ENCODE measurements at regions not wholly inside any gene's neighbourhood (a gene's known extent, or its start where the extent isn't known, plus 50 kb on each side); places are given as distances from the start of the nearest gene placed in this dataset.
A peak's percentile ranks its signal among the peaks of the same experiment; 100 is the strongest.

GRCh38 chr4:62835631-62836030 is 1573.6 kb downstream of the TECRL start:
- no peak for DNase-seq

- DNase-seq = no peak
Measured at GRCh38 chr4:62822306-62822705, 1586.9 kb downstream of the TECRL start.

DNA sequence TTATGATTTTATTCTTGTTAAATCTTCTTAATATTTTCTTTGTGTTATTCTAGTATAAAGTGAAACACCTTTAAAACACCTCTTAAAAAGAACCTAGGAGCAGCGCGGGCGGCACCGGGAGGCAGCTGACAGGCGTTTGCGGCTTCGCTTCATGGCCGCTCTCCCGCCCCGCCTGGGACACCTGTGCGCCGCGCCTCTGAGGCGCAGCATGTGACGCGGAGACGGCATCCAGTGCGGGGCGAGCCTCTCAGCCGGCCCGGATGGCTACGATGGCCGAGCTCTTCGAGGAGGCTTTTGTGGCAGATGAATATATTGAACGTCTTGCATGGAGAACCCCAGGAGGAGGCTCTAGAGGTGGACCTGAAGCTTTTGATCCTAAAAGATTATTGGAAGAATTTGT is 1592.7 kb downstream of the TECRL start:
- DNase-seq = no peak

- DNase-seq = no peak
Measured at GRCh38 chr4:62814510-62815047, 1594.7 kb downstream of the TECRL start.

GRCh38 chr4:62806816-62807215 is 1602.4 kb downstream of the TECRL start:
- no peak for DNase-seq

DNA sequence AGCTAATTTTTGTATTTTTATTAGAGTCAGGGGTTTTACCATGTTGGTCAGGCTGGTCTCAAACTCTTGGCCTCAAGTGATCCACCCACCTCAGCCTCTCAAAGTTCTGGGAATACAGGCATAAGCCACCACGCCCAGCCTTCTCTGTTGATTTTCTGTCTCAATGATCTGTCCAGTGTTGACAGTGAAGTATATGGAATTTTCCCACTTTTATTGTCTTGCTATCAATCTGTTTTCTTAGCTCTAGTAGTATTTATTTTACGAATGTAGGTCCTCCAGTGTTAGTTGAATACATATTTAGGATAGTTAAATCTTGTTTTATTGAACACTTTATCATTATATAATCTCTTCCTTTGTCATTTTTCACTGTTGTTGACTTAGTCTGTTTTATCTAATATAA is 1603.9 kb downstream of the ADGRL3 start:
- DNase-seq = no peak

DNA sequence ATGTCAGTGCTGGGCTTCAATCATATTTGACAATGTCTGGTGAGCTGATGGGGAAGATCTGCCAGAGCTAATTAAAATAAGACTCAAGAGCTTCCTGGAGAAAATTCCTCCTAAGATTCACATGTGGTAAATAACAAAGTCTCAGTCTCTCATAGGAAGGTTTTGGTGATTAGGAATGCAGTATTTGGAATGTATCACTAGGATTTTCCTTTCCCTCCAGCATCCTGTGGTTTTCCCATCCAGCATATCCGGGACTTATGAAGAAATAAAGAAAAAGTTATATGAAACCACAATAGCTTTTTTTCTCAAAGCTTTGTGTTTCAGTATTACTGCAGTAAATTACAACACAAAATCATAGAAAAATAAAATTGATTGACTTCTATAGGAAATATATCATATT is 1597.1 kb downstream of the ADGRL3 start:
- DNase-seq = no peak

DNA sequence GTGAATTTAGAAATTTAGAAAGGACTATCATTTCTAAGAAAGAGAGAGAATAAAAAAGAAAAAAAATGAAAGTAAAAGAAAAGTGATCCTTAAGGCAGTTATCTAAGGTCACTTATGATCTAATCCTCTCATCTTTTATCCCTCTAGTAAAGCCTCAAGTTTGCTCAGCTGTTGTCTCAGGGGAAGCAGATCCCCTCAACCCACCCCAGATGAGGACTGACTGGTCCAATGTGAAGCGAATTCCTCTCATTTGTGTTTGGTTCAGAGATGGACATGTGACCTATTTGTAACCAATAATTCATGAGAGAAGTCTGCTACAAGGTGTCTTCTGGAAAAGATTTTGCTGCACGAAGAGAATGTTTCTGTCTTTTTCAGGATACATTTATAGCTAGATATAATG is 1591.3 kb downstream of the ADGRL3 start:
- no peak for DNase-seq

- no peak for DNase-seq
Measured at GRCh38 chr4:62771983-62772557, 1571.9 kb downstream of the ADGRL3 start.

DNA sequence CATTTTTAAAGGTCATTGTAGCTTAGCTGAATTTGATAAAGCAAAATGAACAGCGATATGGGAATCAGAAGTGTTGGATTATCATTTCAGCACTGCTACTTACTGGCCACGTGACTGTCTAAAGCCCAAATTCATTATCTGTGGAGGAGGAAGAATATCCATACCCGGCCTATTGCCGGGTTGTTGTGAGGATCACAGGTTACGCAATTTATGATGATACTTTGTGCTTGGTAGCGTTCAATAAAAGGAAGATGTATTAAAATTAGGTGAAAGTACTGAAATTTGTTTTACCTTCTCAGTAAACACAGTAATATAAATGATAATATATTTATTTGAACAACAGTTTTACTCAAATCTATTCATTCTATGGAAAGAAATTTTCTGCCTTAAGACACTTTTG is 1540.2 kb downstream of the ADGRL3 start:
- no peak for DNase-seq

GRCh38 chr4:62717154-62717553 is 1517.0 kb downstream of the ADGRL3 start:
- DNase-seq = no peak

GRCh38 chr4:62711575-62711974 is 1511.4 kb downstream of the ADGRL3 start:
- no peak for DNase-seq

DNA sequence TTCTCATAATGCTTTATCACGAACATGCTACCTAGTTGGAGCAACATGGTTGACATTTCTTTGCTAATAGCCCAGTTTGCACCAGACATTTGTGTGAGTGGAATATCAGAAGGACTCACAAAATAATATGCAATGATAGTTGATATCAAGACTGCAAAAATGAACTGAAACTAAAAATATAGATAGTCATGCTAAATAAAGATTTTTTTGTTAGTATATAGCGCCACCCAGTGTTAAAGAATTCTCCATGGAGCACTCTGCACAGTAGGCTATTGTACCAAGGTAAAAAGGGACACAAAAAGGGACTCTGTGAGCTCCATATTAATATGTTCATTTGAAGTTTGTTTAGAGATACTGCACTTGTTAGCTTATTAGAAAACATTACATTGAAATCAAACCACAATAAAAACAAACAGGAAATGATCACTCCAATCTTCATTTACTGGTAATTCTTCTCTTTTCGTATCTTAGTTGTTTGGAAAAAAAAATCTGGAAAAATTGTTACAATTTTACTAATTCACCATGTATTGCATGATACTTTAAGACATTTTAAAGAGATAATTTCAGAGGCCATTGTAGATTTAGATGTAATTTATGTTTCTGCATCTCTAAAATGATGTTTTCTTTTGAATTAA is 1509.6 kb downstream of the ADGRL3 start:
- peak; percentile 56 for DNase-seq

DNA sequence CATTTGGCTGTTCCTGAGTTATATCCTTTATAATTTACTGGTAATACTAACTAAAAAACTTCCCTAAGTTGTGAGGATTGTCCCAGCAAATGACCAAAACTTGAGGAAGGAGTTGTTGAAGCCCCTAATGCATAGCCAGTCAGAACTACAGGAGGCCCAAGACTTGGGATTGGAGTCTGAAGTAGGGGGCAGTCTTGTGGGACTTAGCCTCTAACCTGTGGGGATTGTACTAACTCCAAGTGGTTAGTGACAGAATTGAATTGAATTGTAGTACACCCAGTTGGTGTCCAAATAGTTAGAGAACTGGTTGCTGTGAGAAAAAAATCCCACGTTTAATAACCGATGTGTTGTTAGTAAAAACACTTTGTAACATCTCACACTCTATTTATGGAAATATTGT is 1506.3 kb downstream of the ADGRL3 start:
- DNase-seq = no peak

GRCh38 chr4:62683799-62684566 is 1483.9 kb downstream of the ADGRL3 start:
- no peak for DNase-seq

DNA sequence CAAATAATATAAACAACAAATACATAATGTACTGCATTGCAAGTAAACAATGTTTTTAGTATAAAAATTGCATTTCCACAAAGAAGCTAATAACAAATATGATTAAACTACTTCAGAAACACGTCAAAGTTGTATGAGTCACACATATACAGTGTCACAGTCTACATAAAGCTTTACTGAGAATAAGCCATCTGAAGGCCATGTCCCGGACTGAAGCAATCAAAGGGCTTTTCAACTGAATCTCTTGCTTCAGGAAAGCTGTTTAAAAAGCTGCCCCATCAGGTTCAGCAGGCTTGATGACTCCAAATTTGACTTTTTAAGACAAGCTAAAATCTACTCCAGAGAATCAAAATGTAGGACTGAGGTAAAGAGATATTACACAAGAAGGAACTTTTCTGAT is 1476.8 kb downstream of the ADGRL3 start:
- no peak for DNase-seq

DNA sequence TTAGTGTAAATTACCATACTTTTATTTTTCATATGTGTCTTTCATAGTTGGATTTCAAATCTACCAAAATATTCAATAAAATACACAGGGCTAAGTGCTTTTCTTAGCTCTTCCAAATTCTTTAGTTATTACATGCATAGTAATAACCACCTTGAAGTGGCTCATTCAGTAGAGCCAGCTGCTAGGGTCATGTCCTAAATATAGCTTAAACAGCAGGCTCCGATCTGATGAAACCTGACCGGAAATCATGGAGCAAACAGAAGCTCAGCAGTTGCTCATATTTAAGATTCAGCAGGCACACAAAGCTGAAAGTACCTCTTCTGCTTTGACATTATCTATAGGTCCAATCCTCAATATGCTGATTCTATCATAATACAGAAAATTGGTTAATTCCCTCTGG is 1470.4 kb downstream of the ADGRL3 start:
- no peak for DNase-seq

DNA sequence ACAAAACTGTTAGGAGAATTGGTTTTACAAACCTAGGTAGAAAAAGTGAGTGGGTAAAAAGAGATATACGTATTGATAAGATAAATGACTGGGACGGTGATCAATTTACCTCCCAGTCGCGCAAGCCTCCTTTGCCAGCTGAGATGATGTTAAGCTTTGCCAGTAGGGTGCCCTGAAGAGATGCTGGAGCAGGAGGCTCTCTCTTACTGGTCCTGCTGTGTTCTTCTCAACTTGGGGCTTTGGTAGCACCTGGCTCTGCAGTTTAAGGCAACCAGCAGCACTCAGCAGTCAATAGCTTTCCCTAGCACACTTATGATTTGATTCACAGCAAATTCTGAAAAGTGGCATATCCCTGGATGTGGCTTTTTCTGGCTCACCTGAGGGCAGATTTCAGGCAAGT is 1461.7 kb downstream of the ADGRL3 start:
- DNase-seq = no peak

DNA sequence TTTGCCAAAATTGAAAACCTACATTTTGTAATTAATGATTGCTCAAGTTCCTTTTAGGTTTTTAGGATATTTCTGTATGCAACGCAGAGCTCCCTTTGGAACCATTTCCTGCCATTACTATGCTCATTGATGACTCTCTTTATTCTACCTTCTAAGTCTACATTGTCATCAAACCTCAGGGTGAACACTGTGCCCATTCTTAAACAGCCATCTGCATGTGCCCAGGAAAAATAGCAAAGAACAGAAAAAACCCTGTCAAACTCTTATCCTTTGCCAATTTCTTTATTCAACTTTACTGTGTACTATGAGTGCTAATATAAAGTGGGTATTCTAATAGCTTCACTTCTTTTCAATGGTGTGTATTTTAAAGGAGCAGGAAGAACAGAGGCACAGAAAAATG is 1455.9 kb downstream of the ADGRL3 start:
- no peak for DNase-seq

DNA sequence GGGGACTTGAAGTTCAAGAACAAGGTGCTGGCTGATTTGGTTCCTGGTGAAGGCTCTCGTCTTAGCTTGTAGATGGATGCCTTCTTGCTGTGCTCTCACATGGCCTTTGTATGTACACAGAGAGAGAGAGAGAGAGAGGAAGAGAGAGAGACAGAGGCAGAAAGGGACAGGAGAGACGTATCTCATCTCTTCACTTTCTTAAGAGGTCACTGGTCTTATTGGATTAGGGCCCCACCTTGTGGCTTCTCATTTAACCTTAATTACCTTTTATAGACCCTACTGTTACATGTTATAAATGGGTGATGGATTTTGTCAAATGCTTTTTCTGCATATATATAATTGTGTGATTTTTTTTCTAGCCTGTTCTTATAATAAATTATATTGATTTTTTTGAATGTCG is 1444.2 kb downstream of the ADGRL3 start:
- no peak for DNase-seq

GRCh38 chr4:62640296-62640695 is 1440.2 kb downstream of the ADGRL3 start:
- DNase-seq = no peak

DNA sequence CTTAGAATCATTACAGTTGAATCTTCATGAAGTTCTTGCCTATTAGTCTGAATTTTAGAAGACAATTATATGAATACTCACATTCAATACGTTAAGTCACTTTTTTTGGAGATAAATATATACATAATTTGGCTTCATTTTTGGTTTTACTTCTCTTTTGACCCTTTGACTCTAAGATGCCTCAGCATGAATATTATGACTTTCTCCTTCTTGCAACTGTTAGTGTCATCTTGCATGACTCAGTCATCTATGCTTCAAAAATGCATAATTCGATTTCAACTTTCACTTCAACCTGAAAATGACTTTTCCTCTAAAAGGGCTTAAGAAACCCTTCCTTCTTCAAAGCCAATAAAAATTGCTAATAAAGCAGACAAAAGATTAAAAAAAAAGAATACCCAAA is 1427.5 kb downstream of the ADGRL3 start:
- no peak for DNase-seq

DNA sequence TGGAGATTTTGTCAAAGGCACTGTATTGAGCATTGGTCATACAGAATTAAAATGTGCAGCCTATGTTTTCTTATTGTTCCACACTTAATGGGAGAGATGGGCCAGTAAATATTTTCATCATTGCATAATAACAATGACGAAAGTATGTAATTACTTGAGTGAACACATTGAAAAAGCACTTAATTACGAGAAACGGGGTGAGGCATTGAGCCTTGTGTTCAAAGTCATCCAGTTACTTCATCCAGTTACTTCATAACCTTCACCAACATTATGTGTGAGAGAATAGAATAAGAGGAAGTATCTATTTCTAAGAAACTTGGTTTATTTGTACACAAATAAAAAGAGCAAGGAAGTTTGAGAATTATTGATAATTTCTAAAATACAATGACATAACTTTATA is 1427.0 kb downstream of the ADGRL3 start:
- no peak for DNase-seq

DNA sequence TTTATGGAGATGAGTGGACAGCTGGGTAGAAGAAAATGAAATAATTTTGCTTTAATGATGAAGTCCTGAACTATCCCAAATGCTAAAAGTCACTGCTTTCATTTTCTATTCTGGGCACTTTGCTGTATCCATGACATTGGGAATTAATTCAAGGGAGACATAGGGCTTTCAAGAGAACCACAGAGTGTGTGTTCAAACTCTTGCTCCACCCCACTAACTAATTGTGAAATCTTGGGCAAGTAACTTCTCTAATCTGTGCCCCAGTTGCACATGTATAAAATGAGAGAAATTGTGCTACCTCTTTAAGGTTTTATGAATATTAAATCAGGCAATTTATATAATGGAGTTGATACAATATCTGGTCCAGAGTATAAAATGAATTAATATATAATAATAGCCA is 1422.0 kb downstream of the ADGRL3 start:
- DNase-seq = no peak
